ENCODE measurements at regions not wholly inside any gene's neighbourhood (a gene's known extent, or its start where the extent isn't known, plus 50 kb on each side); places are given as distances from the start of the nearest gene placed in this dataset.

DNA sequence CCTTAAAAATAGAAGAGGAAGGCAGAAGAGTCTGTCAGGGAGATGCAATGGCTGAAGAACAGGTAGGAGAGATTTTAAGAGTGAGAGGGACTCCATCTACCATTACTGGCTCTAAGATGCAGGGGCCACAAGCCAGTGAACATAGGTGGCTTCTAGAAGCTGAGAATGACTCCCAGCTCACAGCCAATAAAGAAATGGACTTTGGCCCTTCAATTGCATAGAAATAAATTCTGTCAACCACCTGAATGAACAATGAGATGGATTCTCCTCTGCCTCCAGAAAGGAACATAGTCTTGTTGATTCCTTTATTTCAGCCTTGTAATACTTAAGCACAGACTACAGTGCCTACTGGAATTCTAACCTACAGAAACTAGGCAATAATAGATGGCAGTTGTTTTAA, 603.3 kb upstream of the NXPH2 start:
- no peaks in the 10 kb centered on the region for H3K4me1 ChIP-seq
- no peak overlapping the region for H3K27ac ChIP-seq
- H3K4me3 ChIP-seq, result no peak overlapping the region
- no peak for ATAC-seq
- intact Hi-C loops (cut with DNase I), result no loop called here
- H3K27me3 ChIP-seq, result no peaks in the 10 kb centered on the region
- H3K36me3 ChIP-seq, result no peaks in the 10 kb centered on the region
- no peaks in the 10 kb centered on the region for H3K9me3 ChIP-seq
- FAIRE-seq, result no peak
- no peak for DNase-seq
- TF ChIP-seq, protein P1, sequence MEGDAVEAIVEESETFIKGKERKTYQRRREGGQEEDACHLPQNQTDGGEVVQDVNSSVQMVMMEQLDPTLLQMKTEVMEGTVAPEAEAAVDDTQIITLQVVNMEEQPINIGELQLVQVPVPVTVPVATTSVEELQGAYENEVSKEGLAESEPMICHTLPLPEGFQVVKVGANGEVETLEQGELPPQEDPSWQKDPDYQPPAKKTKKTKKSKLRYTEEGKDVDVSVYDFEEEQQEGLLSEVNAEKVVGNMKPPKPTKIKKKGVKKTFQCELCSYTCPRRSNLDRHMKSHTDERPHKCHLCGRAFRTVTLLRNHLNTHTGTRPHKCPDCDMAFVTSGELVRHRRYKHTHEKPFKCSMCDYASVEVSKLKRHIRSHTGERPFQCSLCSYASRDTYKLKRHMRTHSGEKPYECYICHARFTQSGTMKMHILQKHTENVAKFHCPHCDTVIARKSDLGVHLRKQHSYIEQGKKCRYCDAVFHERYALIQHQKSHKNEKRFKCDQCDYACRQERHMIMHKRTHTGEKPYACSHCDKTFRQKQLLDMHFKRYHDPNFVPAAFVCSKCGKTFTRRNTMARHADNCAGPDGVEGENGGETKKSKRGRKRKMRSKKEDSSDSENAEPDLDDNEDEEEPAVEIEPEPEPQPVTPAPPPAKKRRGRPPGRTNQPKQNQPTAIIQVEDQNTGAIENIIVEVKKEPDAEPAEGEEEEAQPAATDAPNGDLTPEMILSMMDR (IDR thresholded peaks at IDR 0.05), result no peak

DNA sequence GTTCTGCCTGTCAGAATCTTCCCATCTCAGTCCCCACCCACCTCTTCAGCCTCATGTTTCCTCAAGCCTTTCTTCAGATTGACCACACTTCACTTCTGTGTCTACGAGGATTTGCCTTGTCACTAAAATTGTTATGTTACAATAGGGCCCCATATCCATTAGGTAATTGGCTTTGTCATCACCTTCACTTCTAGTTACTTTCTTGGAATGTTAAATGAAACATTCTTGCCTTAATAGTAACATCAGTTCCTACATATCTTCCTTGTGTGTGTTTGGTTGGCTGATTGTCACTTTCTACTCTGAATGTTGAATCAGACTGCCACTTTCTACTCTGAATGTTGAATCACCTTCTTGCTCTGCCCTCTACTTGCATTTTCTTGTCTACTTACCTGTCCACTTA, 599.9 kb upstream of the NXPH2 start:
- no peaks in the 10 kb centered on the region for H3K4me1 ChIP-seq
- H3K27me3 ChIP-seq, result no peaks in the 10 kb centered on the region
- DNase-seq (no peak), ATAC-seq (no peak), FAIRE-seq (no peak)
- H3K9me3 ChIP-seq, result no peaks in the 10 kb centered on the region
- no peaks in the 10 kb centered on the region for H3K36me3 ChIP-seq
- TF ChIP-seq, protein P1 (IDR thresholded peaks at IDR 0.05), result no peak
- H3K4me3 ChIP-seq, result no peak overlapping the region
- WGBS, 2 donors, result 45 to 46% methylated on average over 1 of the region's 1 CpG
- intact Hi-C loops (cut with DNase I), result no loop called here
- H3K27ac ChIP-seq, result no peak overlapping the region

DNA sequence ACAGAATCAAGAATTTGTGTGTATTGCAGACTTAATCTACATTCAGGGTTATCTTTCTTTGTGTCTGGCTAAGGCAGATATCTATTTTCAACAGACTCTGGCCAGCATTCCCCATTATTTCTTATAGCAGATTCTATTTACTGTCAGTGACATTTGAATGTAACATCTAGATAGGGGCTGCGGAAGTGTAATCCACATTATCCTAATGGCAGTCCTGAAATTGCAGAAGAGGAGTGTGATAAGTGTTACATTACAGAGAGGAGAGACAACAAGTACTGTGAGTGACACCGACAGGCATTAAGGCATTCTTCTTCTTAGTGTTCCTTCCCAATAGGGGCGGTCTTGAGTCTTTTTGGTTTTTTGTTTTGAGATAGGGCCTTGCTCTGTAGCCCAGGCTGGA, 598.2 kb upstream of the NXPH2 start:
- FAIRE-seq (no peak), DNase-seq (no peak), ATAC-seq (no peak)
- no peak overlapping the region for H3K4me3 ChIP-seq
- TF ChIP-seq, protein P1 (IDR thresholded peaks at IDR 0.05), result no peak
- 53 to 61% methylated on average over 3 of the region's 3 CpGs for WGBS, 2 donors
- H3K27me3 ChIP-seq, result no peaks in the 10 kb centered on the region
- intact Hi-C loops (cut with DNase I), result no loop called here
- H3K27ac ChIP-seq, result no peak overlapping the region
- no peaks in the 10 kb centered on the region for H3K9me3 ChIP-seq
- no peaks in the 10 kb centered on the region for H3K4me1 ChIP-seq
- no peaks in the 10 kb centered on the region for H3K36me3 ChIP-seq

DNA sequence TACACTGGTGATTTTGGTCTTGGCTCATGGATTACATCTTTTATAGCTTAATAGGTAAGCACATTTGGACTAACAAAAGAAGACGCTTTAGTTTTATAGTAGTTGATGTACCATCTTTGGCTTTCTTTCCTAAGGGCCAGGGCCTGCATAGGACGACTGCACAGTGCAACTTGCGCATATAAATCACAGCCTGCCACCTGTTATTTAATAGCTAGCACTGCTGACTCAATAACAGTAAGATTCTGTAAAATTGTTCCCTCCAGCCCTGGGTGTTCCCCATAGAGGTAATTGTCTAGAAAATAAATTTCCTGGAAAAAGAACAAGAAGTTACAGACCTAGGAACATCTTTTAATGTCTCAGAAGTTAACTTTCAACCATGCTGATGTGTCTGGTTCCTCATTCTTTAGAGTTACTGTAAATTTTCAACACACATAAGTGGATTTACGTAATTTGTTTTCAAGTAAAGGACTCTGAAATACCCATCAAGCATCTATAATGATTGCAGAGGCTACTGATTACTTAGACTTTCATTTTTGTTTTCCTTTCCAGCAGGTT, 594.2 kb upstream of the NXPH2 start:
- ATAC-seq, result no peak
- Histone ChIP-seq H3K27me3 (no peaks in the 10 kb centered on the region), H3K9me3 (no peaks in the 10 kb centered on the region), H3K4me3 (no peak overlapping the region), H3K4me1 (no peaks in the 10 kb centered on the region), H3K27ac (no peak overlapping the region), H3K36me3 (no peaks in the 10 kb centered on the region)
- TF ChIP-seq, protein P1 (IDR thresholded peaks at IDR 0.05), result no peak
- FAIRE-seq, result no peak
- 49 to 57% methylated on average over 4 of the region's 4 CpGs for WGBS, 2 donors
- DNase-seq, result no peak
- intact Hi-C loops (cut with DNase I), result no loop called here

DNA sequence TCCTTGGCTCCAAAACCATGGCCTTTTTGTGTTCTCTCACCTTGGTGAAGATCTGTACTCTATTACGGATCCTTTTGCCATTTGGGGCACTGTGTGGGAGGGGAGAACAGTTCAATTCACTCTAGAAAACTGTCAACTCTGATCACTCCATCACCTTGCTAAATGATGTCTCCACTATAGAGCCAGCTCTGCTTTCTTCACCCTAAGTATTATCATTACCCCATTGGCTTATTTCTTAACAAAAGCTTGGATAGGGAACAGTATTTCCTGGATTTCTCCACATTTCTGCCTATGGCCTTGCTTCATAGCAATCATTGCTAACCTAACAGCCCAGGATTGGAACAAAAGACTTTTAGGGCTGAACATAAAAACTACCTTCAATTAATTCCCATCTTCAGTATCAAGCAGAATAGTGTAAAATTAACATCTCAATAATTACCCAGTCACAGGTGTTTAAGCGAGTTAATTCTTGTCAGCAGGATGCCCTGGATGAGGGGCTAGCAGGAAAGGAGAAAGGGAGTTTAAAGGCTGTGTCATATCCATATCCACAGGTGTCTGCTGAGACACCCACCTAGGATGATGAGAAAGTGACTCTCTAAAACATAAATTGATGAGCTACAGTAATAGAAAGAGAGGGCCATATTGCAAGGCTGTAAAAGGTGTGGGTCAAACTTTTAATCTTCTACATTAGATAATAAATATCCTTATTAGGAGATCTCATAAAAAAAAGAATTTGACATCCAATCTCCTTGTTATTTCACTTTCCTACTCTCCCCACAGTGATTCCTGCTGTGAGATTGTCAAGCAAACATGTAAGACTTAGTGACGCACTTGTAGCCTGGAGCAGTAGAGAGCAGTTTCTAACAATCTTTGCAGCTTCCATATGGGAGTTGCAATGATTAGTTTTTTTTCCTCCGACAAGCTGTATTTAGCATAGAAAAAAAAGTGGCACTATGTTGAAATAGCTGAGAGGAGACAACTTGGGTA, 589.5 kb upstream of the NXPH2 start:
- no peaks in the 10 kb centered on the region for H3K4me1 ChIP-seq
- no peak overlapping the region for H3K27ac ChIP-seq
- intact Hi-C loops (cut with DNase I), result no loop called here
- no peaks in the 10 kb centered on the region for H3K27me3 ChIP-seq
- no peaks in the 10 kb centered on the region for H3K9me3 ChIP-seq
- no peak overlapping the region for H3K4me3 ChIP-seq
- ATAC-seq (no peak), DNase-seq (no peak), FAIRE-seq (no peak)
- H3K36me3 ChIP-seq, result no peaks in the 10 kb centered on the region
- TF ChIP-seq, protein P1 (IDR thresholded peaks at IDR 0.05), result no peak
- WGBS, 2 donors, result 51 to 54% methylated on average over 4 of the region's 4 CpGs

Measured in pancreas (tissue), 10 donors.